GM10266 (cell line): ENCODE measurements at regions not wholly inside any gene's neighbourhood (a gene's known extent, or its start where the extent isn't known, plus 50 kb on each side); places are given as distances from the start of the nearest gene placed in this dataset.

Source experiments
- DNase-seq: peaks from one replicate; pipeline ENCODE4 v3.0.0; 2012; ENCODE audit errors: extremely low spot score
- TF ChIP-seq, protein P1 (sequence below): IDR thresholded peaks from 2 replicates; pipeline ENCODE4 v1.5.1; 2012; ENCODE audit warnings: mild to moderate bottlenecking, low read depth; ENCODE audit not compliant: control insufficient read depth, insufficient read depth; ENCODE audit errors: missing control alignments

- DNase-seq, result no peak
- TF ChIP-seq, protein P1, sequence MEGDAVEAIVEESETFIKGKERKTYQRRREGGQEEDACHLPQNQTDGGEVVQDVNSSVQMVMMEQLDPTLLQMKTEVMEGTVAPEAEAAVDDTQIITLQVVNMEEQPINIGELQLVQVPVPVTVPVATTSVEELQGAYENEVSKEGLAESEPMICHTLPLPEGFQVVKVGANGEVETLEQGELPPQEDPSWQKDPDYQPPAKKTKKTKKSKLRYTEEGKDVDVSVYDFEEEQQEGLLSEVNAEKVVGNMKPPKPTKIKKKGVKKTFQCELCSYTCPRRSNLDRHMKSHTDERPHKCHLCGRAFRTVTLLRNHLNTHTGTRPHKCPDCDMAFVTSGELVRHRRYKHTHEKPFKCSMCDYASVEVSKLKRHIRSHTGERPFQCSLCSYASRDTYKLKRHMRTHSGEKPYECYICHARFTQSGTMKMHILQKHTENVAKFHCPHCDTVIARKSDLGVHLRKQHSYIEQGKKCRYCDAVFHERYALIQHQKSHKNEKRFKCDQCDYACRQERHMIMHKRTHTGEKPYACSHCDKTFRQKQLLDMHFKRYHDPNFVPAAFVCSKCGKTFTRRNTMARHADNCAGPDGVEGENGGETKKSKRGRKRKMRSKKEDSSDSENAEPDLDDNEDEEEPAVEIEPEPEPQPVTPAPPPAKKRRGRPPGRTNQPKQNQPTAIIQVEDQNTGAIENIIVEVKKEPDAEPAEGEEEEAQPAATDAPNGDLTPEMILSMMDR, result no peak
Observed at GRCh38 chr7:23915236-23915635, 205.2 kb downstream of the STK31 start.

GRCh38 chr7:23918286-23918685 is 208.3 kb downstream of the STK31 start:
- no peak for DNase-seq
- TF ChIP-seq, protein P1, result no peak

GRCh38 chr7:23918856-23919255 is 208.8 kb downstream of the STK31 start:
- DNase-seq, result no peak

DNA sequence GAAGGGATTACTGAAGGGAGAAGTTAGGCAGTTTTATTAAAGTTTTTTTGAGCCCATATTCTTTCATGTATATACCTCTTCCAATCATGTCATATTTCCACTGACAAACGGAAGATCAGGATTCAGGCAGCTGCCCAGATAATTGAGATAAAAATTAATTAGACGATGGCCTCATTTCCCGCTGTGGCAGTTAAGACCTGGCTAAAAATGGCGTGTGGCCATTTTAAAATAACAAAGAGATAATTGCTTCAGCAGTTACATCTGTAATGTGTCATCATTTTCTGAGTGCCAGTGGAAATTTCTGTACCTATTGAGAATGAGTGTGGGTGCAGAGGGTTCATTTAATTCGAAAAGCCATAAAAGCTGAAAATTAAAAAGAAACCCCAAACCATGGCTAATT is 215.1 kb downstream of the STK31 start:
- TF ChIP-seq, protein P1, result no peak
- no peak for DNase-seq

More at GRCh38 chr7:23918856-23919255, 208.8 kb downstream of the STK31 start:
- TF ChIP-seq, protein P1, result no peak

DNA sequence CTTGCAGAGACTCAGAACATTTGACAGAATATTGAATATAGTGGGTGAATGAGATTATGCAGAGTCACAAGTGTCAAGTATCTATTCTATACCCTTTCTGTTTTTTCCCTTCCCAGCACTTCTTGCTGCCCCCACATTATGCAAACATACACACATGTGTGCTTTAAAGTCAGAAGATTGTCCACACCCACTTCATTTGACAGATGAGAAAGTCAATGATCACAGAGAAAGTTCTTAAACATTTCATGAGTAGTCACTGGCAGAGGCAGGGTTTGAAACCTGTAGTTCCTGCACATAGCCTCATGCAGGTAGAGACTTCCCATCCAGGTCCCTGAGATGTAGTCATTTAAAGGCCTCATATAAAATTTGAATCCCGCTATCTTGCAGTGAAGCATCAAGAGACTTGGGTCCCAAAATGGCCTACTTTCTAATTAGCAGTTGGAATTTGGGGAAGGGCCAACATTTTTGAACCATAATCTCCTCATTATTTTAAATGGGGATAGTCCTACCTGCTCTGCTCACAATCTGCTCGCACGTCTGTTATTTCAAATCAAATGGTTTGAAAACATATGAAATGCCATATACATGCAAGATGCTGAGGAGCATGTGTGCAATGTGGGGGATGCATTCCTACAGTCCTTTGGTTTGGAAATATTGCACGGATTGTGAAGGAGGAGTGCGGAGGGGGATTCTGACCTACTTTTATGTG is 217.8 kb downstream of the STK31 start:
- TF ChIP-seq, protein P1, result no peak
- no peak for DNase-seq

- no peak for DNase-seq
- TF ChIP-seq, protein P1, result no peak
Observed at GRCh38 chr7:23928418-23928775, 218.4 kb downstream of the STK31 start.

- DNase-seq, result no peak
- TF ChIP-seq, protein P1, result no peak
Observed at GRCh38 chr7:23930312-23930711, 220.3 kb downstream of the STK31 start.
